MV-4-11 (cell line): ENCODE measurements at regions not wholly inside any gene's neighbourhood (a gene's known extent, or its start where the extent isn't known, plus 50 kb on each side); places are given as distances from the start of the nearest gene placed in this dataset.

Experiments used
- DNase-seq: peaks from one replicate; lab custom pipeline; 2025; lab: John Stamatoyannopoulos, UW

DNA sequence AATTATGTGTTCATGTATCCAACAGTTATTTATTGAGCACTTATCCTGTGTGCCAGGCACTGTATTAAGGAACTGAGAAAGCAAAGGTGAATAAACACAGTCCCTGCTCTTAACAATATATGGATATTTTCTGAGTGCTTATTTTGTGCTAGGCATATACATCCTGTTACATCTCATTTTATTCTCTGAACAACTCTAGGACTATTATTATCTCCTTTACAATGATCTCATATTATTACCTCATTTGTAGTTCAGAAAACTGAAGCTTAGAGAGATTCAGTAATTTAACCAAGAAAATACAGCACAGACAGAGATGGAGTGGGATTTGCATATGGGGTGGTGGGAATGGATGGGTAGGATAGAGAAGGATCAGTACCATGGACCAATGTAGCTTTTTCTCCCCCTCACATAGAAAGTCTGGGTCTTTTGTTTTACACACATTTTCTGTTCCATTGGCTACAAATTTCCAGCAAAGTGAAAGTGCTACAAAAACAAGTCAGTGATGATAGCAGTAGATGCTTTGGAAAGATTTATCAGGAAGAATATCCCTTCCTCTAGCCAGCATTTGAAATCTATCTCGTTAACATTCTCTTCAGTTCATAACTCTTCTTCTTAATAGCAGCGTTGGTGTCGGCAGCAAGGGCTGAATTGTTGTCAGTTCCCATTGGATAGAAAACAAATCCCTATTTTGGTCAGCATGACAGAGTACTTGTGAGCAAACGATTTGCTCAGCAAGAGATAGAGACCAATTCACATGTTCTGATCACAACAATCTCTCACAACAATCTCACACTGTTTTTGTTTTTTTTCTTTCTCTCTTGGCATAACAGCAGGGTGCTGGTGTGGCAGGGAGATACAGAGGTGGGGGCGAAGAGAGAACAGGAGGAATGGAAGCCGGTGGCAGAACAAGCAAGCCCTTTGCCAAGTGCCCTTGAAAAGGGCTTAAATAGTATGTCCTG is 102.2 kb upstream of the KCTD1 start:
- no peak for DNase-seq

- DNase-seq = no peak
Observed at GRCh38 chr18:26649193-26649543, 100.8 kb upstream of the KCTD1 start.

DNA sequence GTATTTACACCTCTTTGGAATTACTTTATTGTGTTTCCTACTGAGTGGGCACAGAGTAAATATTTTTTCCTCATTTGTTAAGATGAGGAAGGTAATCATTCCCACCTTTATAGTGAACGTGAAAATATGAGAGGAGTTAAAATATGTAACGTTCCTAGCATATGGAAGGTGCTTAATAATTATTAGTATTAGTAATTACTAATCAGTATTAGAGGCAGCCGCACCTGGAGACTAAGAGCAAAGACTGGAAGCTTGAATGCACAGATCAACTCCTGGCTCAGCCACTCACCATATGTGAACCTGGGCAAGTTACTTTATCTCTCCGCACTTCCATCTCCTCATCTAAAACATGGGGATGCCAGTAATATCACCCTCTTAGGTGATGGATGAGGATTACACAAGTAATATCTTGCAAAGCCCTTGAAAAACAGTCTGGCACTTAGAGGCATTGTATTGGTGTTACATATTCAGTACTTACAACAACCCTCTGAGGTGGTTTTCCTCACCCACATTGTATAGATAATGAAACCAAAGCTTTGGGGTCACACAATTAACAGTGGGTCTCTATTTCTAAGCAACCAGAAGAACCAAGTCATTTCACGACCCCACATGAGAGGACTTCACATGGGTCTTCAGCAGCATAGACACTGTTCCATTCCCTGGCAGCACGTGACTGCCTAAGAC is 100.3 kb upstream of the KCTD1 start:
- no peak for DNase-seq

DNA sequence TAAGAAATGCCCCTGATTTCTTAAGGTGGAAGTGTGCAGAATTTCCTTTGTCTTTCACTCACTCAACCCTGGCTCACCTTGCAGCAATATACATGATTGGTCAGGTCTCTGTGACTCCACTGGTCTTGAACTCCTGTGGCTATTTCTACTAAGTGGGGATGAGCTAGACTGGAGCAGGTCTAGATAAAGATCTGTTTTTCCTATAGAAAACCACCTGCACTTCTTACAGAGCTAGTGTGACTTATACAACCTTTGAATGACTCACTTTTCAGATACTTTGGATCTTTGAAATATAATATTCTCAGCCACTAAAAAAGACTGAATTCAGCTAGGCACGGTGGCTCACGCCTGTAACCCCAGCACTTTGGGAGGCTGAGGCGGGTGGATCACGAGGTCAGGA is 98.5 kb upstream of the KCTD1 start:
- no peak for DNase-seq

DNA sequence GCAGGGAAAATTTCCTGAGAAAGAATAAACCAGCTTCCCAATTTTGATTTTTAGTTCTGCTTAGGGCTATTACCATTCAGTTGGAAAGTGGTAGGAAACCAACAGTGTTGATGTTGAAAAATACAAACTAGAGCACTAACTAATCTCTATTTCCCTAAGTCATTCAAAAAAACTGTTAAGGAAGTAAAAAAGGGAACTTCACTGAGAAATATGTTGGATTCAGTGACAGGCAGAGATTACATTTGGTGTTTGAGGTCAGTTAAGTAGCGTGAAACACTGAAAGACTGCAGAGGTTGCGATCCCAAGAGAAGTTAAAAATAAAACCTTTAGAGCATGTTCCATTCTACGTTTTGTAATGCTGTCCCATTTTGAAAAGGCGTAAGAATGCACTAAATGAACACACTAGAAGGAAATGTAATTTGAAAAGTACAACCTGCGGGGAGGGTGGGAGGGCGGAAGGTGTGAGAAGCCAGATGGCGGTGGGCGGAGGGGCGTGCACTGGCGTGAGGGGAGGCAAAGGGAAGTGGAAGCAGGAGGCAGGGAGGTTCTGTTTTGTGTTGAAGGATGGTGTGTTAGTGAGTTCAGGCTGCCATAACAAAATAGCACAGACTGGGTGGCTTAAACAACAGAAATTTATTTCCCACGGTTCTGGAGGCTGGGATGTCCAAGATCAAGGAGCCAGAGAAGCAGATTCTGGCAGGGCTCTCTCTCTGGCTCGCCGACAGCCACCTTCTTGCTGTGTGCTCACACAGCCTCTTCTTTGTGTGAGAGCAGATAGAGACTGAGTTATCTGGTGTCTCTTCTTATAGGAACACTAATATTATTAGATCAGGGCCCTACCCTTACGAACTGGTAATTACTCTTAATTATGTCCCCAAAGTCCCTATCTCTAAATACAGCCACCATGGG is 94.3 kb upstream of the KCTD1 start:
- peak; percentile 95 for DNase-seq

GRCh38 chr18:26640541-26640940 is 92.2 kb upstream of the KCTD1 start:
- DNase-seq = no peak

GRCh38 chr18:26639149-26639548 is 90.8 kb upstream of the KCTD1 start:
- DNase-seq = no peak

DNA sequence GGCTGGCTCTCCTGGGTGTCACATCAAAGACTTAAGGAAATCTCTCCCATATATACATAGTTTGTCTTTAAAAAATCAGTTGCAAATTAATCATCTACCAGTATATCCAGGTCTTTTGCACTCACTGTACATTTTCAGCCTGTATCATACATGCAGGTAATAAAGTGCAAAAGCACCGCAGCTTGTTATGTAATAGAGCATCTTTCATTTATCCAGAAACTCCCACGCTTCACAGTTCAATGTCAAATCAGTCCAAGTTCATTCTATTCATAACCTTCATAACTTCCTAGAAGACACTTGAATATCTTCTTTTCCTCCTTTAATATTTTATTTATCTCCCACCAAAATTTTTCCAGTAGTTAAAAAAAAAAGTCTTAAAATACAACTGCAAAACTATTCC is 89.6 kb upstream of the KCTD1 start:
- no peak for DNase-seq

DNA sequence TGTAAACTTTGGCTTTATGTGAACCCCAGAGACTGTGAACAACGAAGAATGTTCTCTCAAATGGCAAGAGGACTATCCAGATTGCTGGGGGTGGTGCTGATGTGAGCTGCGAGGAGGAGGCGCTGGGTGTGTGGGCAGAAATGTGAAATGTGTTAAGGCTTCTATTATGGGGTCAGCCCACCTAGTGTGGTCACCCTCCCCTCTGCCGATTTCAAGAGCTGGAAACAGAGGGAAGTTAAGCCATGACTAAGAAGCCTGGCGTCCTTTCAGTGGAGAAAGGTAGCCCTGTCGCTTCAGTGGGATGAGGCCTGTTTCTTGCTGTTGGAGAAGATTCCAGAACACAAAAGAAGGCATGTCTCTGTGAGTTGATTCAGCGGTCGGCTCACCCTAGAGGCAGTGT is 89.0 kb upstream of the KCTD1 start:
- no peak for DNase-seq

DNA sequence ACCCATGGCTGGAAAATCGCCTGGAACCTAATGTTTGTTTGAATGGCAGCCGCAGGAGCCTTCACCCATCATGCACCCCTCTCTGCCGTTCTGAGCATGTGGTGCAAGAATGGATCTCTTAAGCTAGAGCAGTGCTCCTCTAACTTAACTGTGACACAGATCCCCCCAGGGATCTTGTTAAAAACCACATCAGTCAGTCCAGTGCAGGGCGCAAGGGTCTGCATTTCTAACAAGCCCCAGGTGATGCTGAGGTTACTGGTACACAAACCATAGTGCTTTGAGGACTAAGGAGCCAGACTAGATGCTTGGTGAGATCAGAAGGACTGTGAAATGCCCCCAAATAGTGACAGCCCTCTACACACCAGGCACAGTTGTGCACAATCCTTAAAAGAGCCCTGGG is 87.1 kb upstream of the KCTD1 start:
- DNase-seq = no peak

- peak; percentile 81 for DNase-seq
Observed at GRCh38 chr18:26634631-26635030, 86.3 kb upstream of the KCTD1 start.

- DNase-seq = no peak
Observed at GRCh38 chr18:26631135-26631534, 82.8 kb upstream of the KCTD1 start.

DNA sequence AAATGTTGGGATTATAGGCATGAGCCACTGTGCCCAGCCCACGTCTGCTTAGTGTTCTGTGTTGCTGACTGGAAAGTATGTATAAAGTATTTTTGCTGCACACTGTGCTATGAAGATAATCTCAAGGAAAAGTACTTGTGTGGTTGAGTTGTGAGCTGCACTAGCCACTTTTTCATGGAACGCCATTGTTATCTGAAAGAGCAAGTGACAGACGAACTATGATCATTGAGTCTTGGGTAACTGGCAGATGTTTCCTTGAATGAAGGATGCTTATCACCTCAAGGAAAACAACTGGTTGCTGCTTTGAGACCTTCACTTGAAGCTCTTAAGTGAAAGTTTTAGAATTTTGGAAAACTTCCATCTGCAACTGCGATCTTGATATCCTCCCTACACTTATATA is 82.2 kb upstream of the KCTD1 start:
- DNase-seq = no peak

GRCh38 chr18:26628017-26628416 is 79.7 kb upstream of the KCTD1 start:
- no peak for DNase-seq

GRCh38 chr18:26624443-26624842 is 76.1 kb upstream of the KCTD1 start:
- no peak for DNase-seq

DNA sequence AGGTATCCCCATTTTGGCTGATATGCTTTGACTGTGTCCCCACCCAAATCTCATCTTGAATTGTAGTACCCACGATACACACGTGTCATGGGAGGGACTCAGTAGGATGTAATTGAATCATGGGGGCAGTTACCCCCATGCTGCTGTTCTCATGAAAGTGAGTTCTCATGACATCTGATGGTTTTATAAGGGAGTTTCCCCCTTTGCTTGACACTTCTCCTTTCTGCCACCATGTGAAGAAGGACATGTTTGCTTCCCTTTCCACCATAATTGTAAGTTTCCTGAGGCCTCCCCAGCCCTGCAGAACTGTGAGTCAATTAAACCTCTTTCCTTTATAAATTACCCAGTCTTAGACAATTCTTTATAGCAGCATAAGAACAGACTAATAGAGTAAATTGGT is 75.0 kb upstream of the KCTD1 start:
- peak; percentile 7 for DNase-seq

- peak; percentile 37 for DNase-seq
Observed at GRCh38 chr18:26621161-26622026, 73.0 kb upstream of the KCTD1 start.

GRCh38 chr18:26619350-26619749 is 71.0 kb upstream of the KCTD1 start:
- DNase-seq = no peak

DNA sequence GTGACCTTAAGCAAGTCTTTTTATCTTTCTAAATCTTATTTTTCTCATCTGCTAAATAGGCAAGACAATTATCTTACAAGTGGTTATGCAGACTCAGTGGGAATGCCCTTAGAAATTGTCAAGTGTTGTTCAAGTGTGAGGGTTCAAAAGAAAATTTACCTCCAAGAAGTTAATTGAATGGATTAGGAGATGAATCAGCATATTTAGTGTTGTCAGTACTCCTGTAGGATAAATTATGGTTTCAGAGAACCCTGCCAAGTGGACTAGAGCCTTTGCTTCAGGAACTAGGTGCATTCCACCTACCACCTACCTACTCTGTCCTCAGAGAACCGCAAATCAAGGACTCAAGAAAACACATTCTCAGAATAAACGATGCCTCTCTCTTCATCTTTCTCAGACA is 69.8 kb upstream of the KCTD1 start:
- DNase-seq = no peak

DNA sequence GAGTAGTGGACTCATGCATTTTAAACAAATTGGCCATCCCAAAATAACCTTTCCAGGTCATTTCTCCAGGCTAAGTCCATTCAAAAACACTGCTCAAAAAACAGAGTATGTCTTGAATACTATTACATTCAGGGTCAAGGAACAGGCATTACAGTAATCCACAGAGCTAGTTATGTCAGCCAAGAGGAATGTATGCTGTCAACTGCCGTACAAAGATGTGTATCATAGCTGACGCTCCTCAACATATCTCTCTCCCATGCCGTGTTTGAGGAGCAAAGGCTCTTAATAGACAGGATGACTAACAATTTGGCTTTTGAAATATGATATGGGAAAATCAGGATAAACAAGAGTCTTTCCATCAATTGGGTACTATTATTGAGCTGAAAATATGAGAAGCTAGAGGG is 68.8 kb upstream of the KCTD1 start:
- no peak for DNase-seq

- DNase-seq = no peak
Observed at GRCh38 chr18:26614374-26614773, 66.0 kb upstream of the KCTD1 start.
